Right lobe of liver (tissue), 6 donors: ENCODE measurements at regions not wholly inside any gene's neighbourhood (a gene's known extent, or its start where the extent isn't known, plus 50 kb on each side); places are given as distances from the start of the nearest gene placed in this dataset.

Experiments
- ATAC-seq, 4 donors: fragments of 200-7000 bp; cut with Tn5 transposase; one replicate each; pipeline ENCODE4 v1.9.1; 2020; ENCODE audit warnings: mild to moderate bottlenecking in 4 of 4, moderate library complexity in 4 of 4
- DNase-seq, 3 donors: peaks; one replicate each; pipeline ENCODE4 v3.0.0-alpha.2; 2020
- H3K27ac ChIP-seq, 3 donors: fragments of 200-600 bp; one replicate each; pipeline ENCODE4 v1.8.0; 2022
- H3K27me3 ChIP-seq, 2 donors: fragments of 200-600 bp; one replicate each; pipeline ENCODE4 v1.8.0; 2022
- H3K36me3 ChIP-seq, 4 donors: fragments of 200-600 bp; sonication (generic) in 1 of 4; one replicate each; pipeline versions ENCODE4 v1.5.1 to v1.8.0; 2017 to 2022; ENCODE audit warnings: control low read depth in 1 of 4
- H3K4me1 ChIP-seq, 4 donors: fragments of 200-600 bp; sonication (generic) in 1 of 4; one replicate each; pipeline versions ENCODE4 v1.5.1 to v1.8.0; 2017 to 2022; ENCODE audit warnings: control low read depth in 1 of 4
- H3K4me3 ChIP-seq, 3 donors: fragments of 200-600 bp; one replicate each; pipeline ENCODE4 v1.8.0; 2022
- H3K9me3 ChIP-seq, 4 donors: fragments of 200-600 bp; sonication (generic) in 1 of 4; one replicate each; pipeline versions ENCODE4 v1.5.1 to v1.8.0; 2017 to 2022; ENCODE audit warnings: control low read depth in 1 of 4
- CTCF ChIP-seq, 4 donors: fragments of 200-600 bp in 3 of 4; fragments of 450-650 bp in 1 of 4; IDR thresholded peaks; one replicate each; pipeline versions ENCODE4 v1.5.1 to v1.8.0; 2016 to 2022; ENCODE audit warnings: antibody characterized with exemption in 4 of 4, mild to moderate bottlenecking in 2 of 4
- POLR2A ChIP-seq: fragments of 450-650 bp; IDR thresholded peaks from one replicate; pipeline ENCODE4 v1.6.1; 2017; ENCODE audit warnings: antibody characterized with exemption, mild to moderate bottlenecking
- WGBS: methylation state at CpG from one replicate; pipeline ENCODE4 v1.1.6; 2018; ENCODE audit warnings: low coverage, low lambda C conversion rate; ENCODE audit not compliant: insufficient coverage; ENCODE audit errors: missing lambda C conversion rate; 5-methylcytosine and 5-hydroxymethylcytosine counted together
- intact Hi-C, 2 donors: fragments of 100-400 bp; cut with DNase I; formaldehyde crosslinking; loops; one replicate each; pipeline versions ENCODE4 v1.11.2 to v1.14.1; 2022
- donor health status: DM: no; HTN: yes; CAD: no.
- donor health status: DM: no; HTN: no; CAD: no.
- donor health status: DM: no; HTN: no; CAD: no.
- donor health status: DM: no; HTN: yes; CAD: no.
- donor health status: DM: no; HTN: yes; CAD: no.

- DNase-seq (peak; percentile 58 to 71 (median 70)), ATAC-seq (peak; percentile 65 to 74 (median 70))
- Histone ChIP-seq H3K4me3 (no peak overlapping the region), H3K4me1 (peaks cover 0 to 26% (median 14%) of the 10 kb centered on the region in 4 donors), H3K9me3 (no peaks in the 10 kb centered on the region), H3K27me3 (no peaks in the 10 kb centered on the region), H3K27ac (peak overlapping the region; percentile 36 to 71 (median 57)), H3K36me3 (no peaks in the 10 kb centered on the region)
- intact Hi-C loops = no loop called here
- WGBS = 17% methylated on average over 7 of the region's 7 CpGs
- TF ChIP-seq CTCF (IDR thresholded peaks at IDR 0.05) (peak; percentile 53 to 60 (median 56)), POLR2A (no peak)
These were observed 109.3 kb downstream of the GGTLC2 start for GRCh38 chr22:22753526-22754267.

DNA sequence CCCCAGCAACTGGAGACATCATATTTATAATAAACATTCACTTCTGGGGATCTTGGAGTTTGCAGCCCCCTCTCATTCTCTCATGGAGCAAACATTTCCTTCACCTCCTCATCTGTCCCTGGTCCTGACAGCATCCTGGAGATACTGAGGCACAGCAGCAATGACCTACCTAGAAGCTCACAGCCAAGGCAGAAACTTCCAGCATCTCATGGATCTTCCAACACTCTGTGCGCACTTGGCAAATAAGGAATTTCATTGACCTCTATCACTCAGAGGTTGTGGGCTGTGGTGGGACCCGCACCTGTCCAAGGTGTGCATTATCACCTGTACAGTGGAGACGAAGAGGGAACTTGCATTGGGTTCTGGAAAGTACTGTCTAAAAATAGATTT lies 109.8 kb downstream of the GGTLC2 start:
- H3K27me3 ChIP-seq = no peaks in the 10 kb centered on the region
- no peaks in the 10 kb centered on the region for H3K9me3 ChIP-seq
- no peak for DNase-seq
- intact Hi-C loops = no loop called here
- H3K4me1 ChIP-seq = peaks cover 0 to 26% (median 14%) of the 10 kb centered on the region in 4 donors
- 100% methylated on average over 1 of the region's 3 CpGs for WGBS
- no peak overlapping the region for H3K4me3 ChIP-seq
- ATAC-seq = peak in 1 of 4 donors; percentile 6
- H3K36me3 ChIP-seq = no peaks in the 10 kb centered on the region
- no peak overlapping the region for H3K27ac ChIP-seq
- TF ChIP-seq CTCF (IDR thresholded peaks at IDR 0.05) = no peak
- TF ChIP-seq POLR2A = no peak

- Histone ChIP-seq H3K9me3 (no peaks in the 10 kb centered on the region), H3K27ac (no peak overlapping the region), H3K27me3 (no peaks in the 10 kb centered on the region), H3K4me3 (no peak overlapping the region), H3K4me1 (peaks cover 0 to 26% (median 14%) of the 10 kb centered on the region in 4 donors), H3K36me3 (no peaks in the 10 kb centered on the region)
- no peak for DNase-seq
- intact Hi-C loops = no loop called here
- 80% methylated on average over 4 of the region's 8 CpGs for WGBS
- no peak for ATAC-seq
- TF ChIP-seq POLR2A = no peak
- TF ChIP-seq CTCF (IDR thresholded peaks at IDR 0.05) = no peak
These were observed 110.8 kb downstream of the GGTLC2 start for GRCh38 chr22:22754961-22755777.

DNA sequence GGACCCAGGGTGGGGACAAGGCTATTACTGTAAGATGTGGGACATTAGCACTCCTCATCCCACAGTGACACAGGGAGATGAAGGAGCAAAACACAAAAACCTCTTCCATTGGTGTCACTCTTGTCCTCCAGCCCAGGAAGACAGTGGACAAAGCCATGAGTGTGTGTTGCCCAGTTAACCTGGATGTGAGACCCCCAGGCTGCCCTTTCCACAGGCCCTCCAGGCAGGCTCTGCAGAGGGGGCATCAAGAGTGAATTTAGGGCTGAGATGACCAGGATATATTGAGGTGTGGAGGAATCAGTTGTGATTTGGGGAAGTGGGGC lies 111.3 kb downstream of the GGTLC2 start:
- intact Hi-C loops = no loop called here
- no peak for TF ChIP-seq CTCF (IDR thresholded peaks at IDR 0.05)
- TF ChIP-seq POLR2A = no peak
- Histone ChIP-seq H3K4me1 (peaks cover 0 to 26% (median 14%) of the 10 kb centered on the region in 4 donors), H3K27ac (no peak overlapping the region), H3K9me3 (no peaks in the 10 kb centered on the region), H3K4me3 (no peak overlapping the region), H3K36me3 (no peaks in the 10 kb centered on the region), H3K27me3 (no peaks in the 10 kb centered on the region)
- ATAC-seq = no peak
- no peak for DNase-seq
